Hepatocyte (in vitro differentiated cells): ENCODE measurements at regions not wholly inside any gene's neighbourhood (a gene's known extent, or its start where the extent isn't known, plus 50 kb on each side); places are given as distances from the start of the nearest gene placed in this dataset.

Experiments
- DNase-seq: peaks from one replicate; pipeline ENCODE4 v3.0.0-alpha.2; 2016; ENCODE audit warnings: low spot score
- H2AFZ ChIP-seq: fragments of 200-600 bp; sonication (generic); 2 replicates; pipeline ENCODE4 v1.6.0; 2016; ENCODE audit warnings: antibody characterized with exemption, mild to moderate bottlenecking
- H3K27ac ChIP-seq: fragments of 200-600 bp; sonication (generic); 2 replicates; pipeline ENCODE4 v1.5.1; 2016; ENCODE audit warnings: mild to moderate bottlenecking
- H3K27me3 ChIP-seq: fragments of 200-600 bp; sonication (generic); 2 replicates; pipeline ENCODE4 v1.6.1; 2016
- H3K36me3 ChIP-seq: fragments of 200-600 bp; sonication (generic); replicated peaks from 2 replicates; pipeline ENCODE4 v1.5.1; 2016; ENCODE audit warnings: low read depth; ENCODE audit not compliant: insufficient read depth
- H3K4me1 ChIP-seq: fragments of 200-600 bp; sonication (generic); 2 replicates; pipeline ENCODE4 v1.5.1; 2016; ENCODE audit warnings: mild to moderate bottlenecking, moderate library complexity; ENCODE audit not compliant: insufficient read depth
- H3K4me2 ChIP-seq: fragments of 200-600 bp; sonication (generic); 2 replicates; pipeline ENCODE4 v1.6.0; 2016
- H3K4me3 ChIP-seq: fragments of 200-600 bp; sonication (generic); 2 replicates; pipeline ENCODE4 v1.5.1; 2016; ENCODE audit warnings: mild to moderate bottlenecking
- H3K79me2 ChIP-seq: fragments of 200-600 bp; sonication (generic); 2 replicates; pipeline ENCODE4 v1.6.0; 2017; ENCODE audit warnings: mild to moderate bottlenecking
- H3K9me2 ChIP-seq: fragments of 200-600 bp; sonication (generic); replicated peaks from 2 replicates; pipeline ENCODE4 v1.6.0; 2017; ENCODE audit warnings: mild to moderate bottlenecking; ENCODE audit not compliant: insufficient read depth
- H3K9me3 ChIP-seq: fragments of 200-600 bp; sonication (generic); 2 replicates; pipeline ENCODE4 v1.5.1; 2016; ENCODE audit warnings: low read depth, mild to moderate bottlenecking
- H4K20me1 ChIP-seq: fragments of 200-600 bp; sonication (generic); 2 replicates; pipeline ENCODE4 v1.6.0; 2016; ENCODE audit warnings: mild to moderate bottlenecking; ENCODE audit not compliant: insufficient read depth, poor library complexity, severe bottlenecking
- EZH2 ChIP-seq: fragments of 200-600 bp; sonication (generic); IDR thresholded peaks from 2 replicates; pipeline ENCODE4 v1.6.1; 2016; ENCODE audit warnings: antibody characterized with exemption, mild to moderate bottlenecking, borderline replicate concordance
- EZH2phosphoT487 ChIP-seq: fragments of 200-600 bp; sonication (generic); IDR thresholded peaks from one replicate; pipeline ENCODE4 v1.6.1; 2018; ENCODE audit warnings: antibody characterized with exemption, mild to moderate bottlenecking, low read depth, moderate library complexity; ENCODE audit not compliant: unreplicated experiment, severe bottlenecking
- WGBS: methylation state at CpG from one replicate; pipeline ENCODE4 v1.1.6; 2016; ENCODE audit warnings: low lambda C conversion rate; ENCODE audit errors: missing lambda C conversion rate; 5-methylcytosine and 5-hydroxymethylcytosine counted together
- TF ChIP-seq, protein P1 (sequence below): fragments of 200-600 bp; sonication (generic); IDR thresholded peaks from 2 replicates; pipeline ENCODE4 v1.5.1; 2016; ENCODE audit warnings: antibody characterized with exemption, mild to moderate bottlenecking; ENCODE audit not compliant: poor library complexity

DNA sequence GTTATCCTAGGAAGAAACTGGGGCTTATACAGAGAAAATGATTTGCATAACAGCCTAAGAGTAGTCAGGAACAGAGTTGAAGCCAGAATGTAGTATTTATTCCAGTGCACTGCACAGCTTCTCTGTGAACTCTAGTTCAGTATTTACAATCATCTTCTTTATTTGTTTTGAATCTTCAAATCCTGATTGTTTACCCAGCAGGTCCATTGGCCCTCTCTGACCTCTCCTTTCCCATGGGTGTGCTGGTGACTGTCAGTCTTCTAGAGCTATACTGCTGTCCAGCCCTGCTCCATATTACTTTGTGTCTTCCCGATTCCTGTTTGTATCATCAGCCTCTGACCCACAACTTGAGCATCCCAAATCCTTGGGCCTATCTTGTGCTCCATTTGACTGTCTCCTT, 301.9 kb upstream of the HS3ST1 start:
- 90% methylated on average over 1 of the region's 1 CpG for WGBS
- no peak overlapping the region for H2AFZ ChIP-seq

DNA sequence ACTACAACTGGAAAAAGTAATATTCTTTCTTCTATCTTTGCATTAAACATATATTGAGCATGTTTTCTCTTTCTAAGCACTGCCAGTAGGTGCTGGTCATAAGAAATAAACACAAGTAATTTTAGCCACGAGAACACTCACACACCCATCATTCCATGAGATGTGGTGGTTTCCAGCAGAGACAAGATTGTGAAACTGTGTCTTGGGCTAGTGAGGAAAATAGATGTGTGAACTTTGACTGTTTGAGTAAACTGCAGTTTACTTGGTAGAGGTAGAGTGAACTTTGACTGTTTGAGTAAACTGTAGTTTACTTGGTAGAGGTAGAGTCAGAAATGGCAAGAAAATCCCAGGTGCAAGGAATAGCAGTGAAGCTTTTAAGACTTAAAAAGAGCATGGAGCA, 300.9 kb upstream of the HS3ST1 start:
- Histone ChIP-seq H4K20me1 (no peaks in the 10 kb centered on the region), H3K4me1 (peaks cover 14% of the 10 kb centered on the region), H3K9me3 (no peaks in the 10 kb centered on the region), H3K9me2 (no peaks in the 10 kb centered on the region), H3K27me3 (no peaks in the 10 kb centered on the region), H3K4me3 (no peak overlapping the region), H3K4me2 (peak overlapping the region; percentile 36), H3K36me3 (no peaks in the 10 kb centered on the region), H3K79me2 (no peaks in the 10 kb centered on the region), H3K27ac (peak overlapping the region; percentile 77), H2AFZ (no peak overlapping the region)
- DNase-seq: peak; percentile 31
- TF ChIP-seq EZH2 (no peak), EZH2phosphoT487 (no peak)
- TF ChIP-seq, protein P1, sequence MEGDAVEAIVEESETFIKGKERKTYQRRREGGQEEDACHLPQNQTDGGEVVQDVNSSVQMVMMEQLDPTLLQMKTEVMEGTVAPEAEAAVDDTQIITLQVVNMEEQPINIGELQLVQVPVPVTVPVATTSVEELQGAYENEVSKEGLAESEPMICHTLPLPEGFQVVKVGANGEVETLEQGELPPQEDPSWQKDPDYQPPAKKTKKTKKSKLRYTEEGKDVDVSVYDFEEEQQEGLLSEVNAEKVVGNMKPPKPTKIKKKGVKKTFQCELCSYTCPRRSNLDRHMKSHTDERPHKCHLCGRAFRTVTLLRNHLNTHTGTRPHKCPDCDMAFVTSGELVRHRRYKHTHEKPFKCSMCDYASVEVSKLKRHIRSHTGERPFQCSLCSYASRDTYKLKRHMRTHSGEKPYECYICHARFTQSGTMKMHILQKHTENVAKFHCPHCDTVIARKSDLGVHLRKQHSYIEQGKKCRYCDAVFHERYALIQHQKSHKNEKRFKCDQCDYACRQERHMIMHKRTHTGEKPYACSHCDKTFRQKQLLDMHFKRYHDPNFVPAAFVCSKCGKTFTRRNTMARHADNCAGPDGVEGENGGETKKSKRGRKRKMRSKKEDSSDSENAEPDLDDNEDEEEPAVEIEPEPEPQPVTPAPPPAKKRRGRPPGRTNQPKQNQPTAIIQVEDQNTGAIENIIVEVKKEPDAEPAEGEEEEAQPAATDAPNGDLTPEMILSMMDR: no peak
- 39% methylated on average over 1 of the region's 1 CpG for WGBS

More for the DNA sequence above, 301.9 kb upstream of the HS3ST1 start:
- Histone ChIP-seq H3K9me2 (no peaks in the 10 kb centered on the region), H3K4me3 (no peak overlapping the region), H3K9me3 (no peaks in the 10 kb centered on the region), H4K20me1 (no peaks in the 10 kb centered on the region), H3K79me2 (no peaks in the 10 kb centered on the region), H3K4me2 (peak overlapping the region; percentile 36), H3K36me3 (no peaks in the 10 kb centered on the region), H3K27me3 (no peaks in the 10 kb centered on the region), H3K4me1 (peaks cover 14% of the 10 kb centered on the region), H3K27ac (peak overlapping the region; percentile 77)
- DNase-seq: no peak
- TF ChIP-seq, protein P1: no peak
- TF ChIP-seq EZH2phosphoT487 (no peak), EZH2 (no peak)

DNA sequence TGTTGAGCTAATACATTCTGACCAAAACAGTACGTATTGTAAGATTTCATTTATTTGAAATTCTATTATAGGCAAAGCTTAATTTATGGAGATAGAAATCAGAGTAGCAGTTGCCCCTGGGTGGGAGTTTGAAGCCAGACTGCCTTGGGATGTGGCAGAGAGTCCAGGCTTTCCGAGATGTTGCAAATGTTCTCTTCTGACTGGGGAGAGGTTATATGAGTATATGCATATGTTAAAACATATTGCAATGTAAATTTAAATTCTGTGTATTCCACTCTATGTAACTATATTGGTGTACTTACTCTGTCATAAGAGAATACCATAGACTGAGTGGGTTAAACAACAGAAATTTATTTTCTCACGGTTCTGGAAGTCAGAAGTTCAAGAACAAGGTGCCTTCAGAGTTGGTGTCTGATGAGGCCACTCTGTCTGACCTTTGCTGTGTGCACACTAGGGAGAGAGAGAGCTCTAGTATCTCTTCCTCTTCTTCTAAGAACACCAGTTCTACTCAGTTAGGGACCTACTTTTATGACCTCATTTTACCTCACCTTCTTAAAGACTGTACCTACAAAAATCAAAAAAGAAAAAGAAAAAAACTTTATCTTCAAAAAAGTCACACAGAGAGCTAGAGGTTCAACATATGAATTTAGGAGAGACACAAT, 299.3 kb upstream of the HS3ST1 start:
- WGBS: 81% methylated on average over 3 of the region's 3 CpGs
- no peaks in the 10 kb centered on the region for H3K9me2 ChIP-seq

More for the DNA sequence above, 299.3 kb upstream of the HS3ST1 start:
- H3K36me3 ChIP-seq: no peaks in the 10 kb centered on the region
- no peaks in the 10 kb centered on the region for H3K27me3 ChIP-seq
- no peak overlapping the region for H3K4me3 ChIP-seq
- H4K20me1 ChIP-seq: no peaks in the 10 kb centered on the region
- no peak overlapping the region for H3K27ac ChIP-seq
- no peaks in the 10 kb centered on the region for H3K9me3 ChIP-seq
- no peak overlapping the region for H2AFZ ChIP-seq
- TF ChIP-seq EZH2 (no peak), EZH2phosphoT487 (no peak)
- TF ChIP-seq, protein P1: no peak
- H3K4me1 ChIP-seq: peaks cover 14% of the 10 kb centered on the region
- no peak overlapping the region for H3K4me2 ChIP-seq
- DNase-seq: no peak
- H3K79me2 ChIP-seq: no peaks in the 10 kb centered on the region
